ENCODE measurements at regions not wholly inside any gene's neighbourhood (a gene's known extent, or its start where the extent isn't known, plus 50 kb on each side); places are given as distances from the start of the nearest gene placed in this dataset.
A peak's percentile ranks its signal among the peaks of the same experiment; 100 is the strongest.
"Not testable (repeated sequence)": the region's sequence is repeated elsewhere in the genome, so short reads cannot be mapped to it uniquely, and the experiment has no call there.

DNA sequence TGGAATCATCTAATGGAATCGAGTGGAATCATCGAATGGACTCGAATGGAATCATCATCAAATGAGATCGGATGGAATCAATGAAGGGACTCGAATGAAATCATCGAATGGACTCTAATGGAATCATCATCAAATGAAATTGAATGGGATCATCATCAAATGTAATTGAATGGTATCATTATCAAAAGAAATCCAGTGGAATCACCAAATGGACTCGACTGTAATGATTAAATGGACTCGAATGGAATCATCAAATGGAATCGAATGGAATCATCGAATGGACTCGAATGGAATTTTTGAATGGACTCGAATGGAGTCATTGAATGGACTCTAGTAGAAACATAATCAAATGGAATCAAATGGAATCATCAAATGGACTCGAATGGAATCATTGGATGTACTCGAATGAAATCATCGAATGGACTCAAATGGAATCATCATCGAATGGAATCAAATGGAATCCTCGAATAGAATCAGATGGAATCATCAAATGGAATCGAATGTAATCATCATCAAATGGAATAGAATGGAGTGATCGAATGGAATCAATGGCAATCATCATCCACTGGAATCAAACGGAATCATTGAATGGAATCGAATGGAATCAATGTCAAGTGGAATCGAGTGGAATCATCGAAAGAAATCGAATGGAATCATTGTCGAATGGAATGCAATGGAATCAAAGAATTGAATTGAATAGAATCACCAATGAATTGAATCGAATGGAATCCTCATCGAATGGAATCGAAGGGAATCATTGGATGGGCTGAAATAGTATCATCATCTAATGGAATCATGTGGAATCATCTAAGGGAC, 234.2 kb downstream of the SHCBP1 start:
- not testable (repeated sequence) for H3K4me1 ChIP-seq (replicated peaks in 1 of 2); H3K27me3 ChIP-seq
- WGBS, 4 donors, result 68 to 72% (median 69%) methylated on average over 28 of the region's 28 CpGs
- Histone ChIP-seq H3K27ac (peak overlapping the region in 3 of 5 donors; percentile 0 to 1 (median 0)), H3K9me3 (replicated peaks in 1 of 3) (peaks cover 0 to 16% (median 13%) of the 10 kb centered on the region in 3 donors), H3K4me3 (peak overlapping the region in 2 of 4 donors; percentile 0 to 1), H3K36me3 (replicated peaks in 1 of 2) (peaks cover 0 to 14% of the 10 kb centered on the region in 2 donors)
- intact Hi-C loops (cut with DNase I), result loop anchor here in 1 of 2 donors (1.0 kb wide), 1 partner anchor 12 kb away; no protein-coding TSS in a partner anchor
- DNase-seq, result peak in 5 of 7 donors; percentile 4 to 70 (median 49)

DNA sequence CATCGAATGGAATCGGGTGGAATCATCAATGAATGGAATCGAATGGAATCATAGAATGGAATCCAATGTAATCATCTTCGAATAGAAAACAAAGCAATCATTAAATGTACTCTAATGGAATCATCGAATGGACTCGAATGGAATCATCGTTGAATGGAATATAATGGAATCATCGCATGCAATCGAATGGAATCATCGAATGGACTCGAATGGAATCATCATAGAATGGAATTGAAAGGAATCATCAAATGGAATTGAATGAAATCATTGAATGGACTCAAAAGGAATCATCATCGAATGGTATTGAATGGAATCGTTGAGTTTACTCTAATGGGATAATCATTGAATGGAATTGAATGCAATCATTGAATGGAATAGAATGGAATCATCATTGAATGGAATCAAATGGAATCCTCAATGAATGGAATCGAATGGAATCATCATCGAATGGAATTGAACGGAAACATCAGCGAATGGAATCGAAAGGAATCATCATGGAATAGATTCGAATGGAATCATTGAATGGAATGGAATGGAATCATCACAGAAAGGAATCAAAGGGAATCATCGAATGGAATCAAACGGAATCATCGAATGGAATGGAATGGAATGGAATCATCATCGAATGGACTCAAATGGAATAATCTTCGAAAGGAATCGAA, 234.9 kb downstream of the SHCBP1 start:
- peak overlapping the region in 1 of 4 donors; percentile 1 for H3K4me3 ChIP-seq
- 63 to 71% (median 68%) methylated on average over 23 to 25 of the region's 25 CpGs for WGBS, 4 donors
- intact Hi-C loops (cut with DNase I), result loop anchor here in 1 of 2 donors (1.0 kb wide), 1 partner anchor 13 kb away; no protein-coding TSS in a partner anchor
- peaks cover 0 to 14% of the 10 kb centered on the region in 2 donors for H3K36me3 ChIP-seq (replicated peaks in 1 of 2)
- H3K27ac ChIP-seq, result peak overlapping the region in 1 of 5 donors; percentile 1
- DNase-seq; H3K27me3 ChIP-seq; H3K4me1 ChIP-seq (replicated peaks in 1 of 2): not testable (repeated sequence)
- peaks cover 0 to 16% (median 13%) of the 10 kb centered on the region in 3 donors for H3K9me3 ChIP-seq (replicated peaks in 1 of 3)

DNA sequence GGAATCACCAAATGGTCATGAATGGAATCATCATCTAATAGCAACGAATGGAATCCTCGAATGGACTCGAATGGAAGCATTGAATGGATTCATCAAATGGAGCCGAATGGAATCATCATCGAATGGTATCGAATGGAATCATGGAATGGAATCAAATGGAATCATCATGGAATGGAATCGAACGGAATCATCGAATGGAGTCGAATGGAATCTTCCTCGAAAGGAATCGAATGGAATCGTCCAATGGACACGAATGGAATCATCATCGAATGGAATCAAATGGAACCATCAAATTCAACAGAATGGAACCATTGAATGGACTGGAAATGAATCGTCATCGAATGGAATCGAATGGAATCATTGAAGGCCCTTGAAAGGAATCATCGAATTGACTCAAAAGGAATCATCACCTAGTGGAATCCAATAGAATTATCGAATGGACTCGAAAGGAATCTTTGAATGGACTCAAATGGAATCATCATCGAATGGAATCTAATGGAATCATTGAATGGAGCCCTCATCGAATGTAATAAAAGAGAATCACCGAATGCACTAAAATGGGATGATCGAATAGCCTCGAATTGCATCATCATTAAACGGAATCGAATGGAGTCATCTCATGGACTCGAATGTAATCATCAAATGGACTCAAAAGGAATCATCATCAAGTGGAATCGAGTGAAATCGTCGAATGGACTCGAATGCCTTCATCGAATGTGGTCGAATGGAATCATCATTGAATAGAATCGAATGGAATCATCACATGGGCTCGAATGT, 236.7 kb downstream of the SHCBP1 start:
- H3K27ac ChIP-seq; intact Hi-C loops (cut with DNase I); H3K4me1 ChIP-seq (replicated peaks in 1 of 2); H3K4me3 ChIP-seq; H3K27me3 ChIP-seq: not testable (repeated sequence)
- WGBS, 4 donors, result 65 to 71% (median 67%) methylated on average over 37 of the region's 37 CpGs
- Histone ChIP-seq H3K9me3 (replicated peaks in 1 of 3) (peaks cover 0 to 12% (median 9%) of the 10 kb centered on the region in 3 donors), H3K36me3 (replicated peaks in 1 of 2) (peaks cover 0 to 10% of the 10 kb centered on the region in 2 donors)
- peak in 6 of 7 donors; percentile 7 to 81 (median 26) for DNase-seq

DNA sequence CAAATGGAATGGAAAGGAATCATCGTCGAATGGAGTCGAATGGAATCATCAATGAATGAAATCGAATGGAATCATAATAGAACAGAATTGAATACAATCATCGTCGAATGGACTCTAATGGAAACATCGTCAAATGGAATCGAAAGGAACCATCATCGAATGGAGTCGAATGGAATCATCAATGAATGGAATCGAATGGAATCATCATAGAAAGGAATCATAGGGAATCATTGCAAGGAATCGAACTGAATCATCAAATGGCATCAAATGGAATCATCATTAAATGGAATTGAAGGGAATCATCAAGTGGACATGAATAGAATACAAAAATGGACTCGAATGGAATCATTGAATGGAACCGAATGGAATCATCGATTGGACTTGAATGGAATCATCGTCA, 237.6 kb downstream of the SHCBP1 start:
- H3K4me3 ChIP-seq; H3K27ac ChIP-seq; DNase-seq; H3K36me3 ChIP-seq (replicated peaks in 1 of 2); H3K27me3 ChIP-seq; intact Hi-C loops (cut with DNase I); H3K4me1 ChIP-seq (replicated peaks in 1 of 2): not testable (repeated sequence)
- 69 to 74% (median 73%) methylated on average over 15 to 16 of the region's 16 CpGs for WGBS, 4 donors
- H3K9me3 ChIP-seq (replicated peaks in 1 of 3), result peaks cover 0 to 11% (median 8%) of the 10 kb centered on the region in 3 donors

DNA sequence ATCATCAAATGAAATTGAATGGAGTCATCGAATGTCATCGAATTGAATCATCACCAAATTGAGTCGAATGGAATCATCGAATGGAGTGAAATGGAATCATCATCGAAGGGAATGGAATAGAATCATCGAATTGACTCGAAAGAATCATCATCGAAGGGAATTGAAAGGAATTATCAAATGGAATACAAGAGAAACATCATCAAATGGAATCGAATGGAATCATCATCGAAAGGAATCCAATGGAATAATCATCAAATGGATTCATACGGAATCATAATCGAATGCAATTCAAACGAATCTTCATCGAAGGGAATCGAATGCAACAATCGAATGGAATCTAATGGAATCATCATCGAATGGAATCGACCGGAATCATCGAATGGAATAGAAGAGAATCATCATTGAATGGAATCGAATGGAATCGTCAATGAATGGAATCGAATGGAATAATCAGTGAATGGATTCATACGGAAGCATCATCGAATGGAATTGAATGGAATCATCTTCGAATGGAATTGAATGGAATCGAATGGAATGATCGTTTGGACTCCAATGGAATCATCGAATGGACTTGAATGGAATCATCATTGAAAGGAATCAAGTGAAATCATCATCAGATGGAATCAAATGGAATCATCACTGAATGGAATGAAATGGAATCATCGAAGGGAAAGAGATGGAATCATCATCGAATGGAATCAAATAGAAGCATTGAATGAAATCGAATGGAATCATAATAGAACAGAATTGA, 238.2 kb downstream of the SHCBP1 start:
- peaks cover 0 to 11% (median 8%) of the 10 kb centered on the region in 3 donors for H3K9me3 ChIP-seq (replicated peaks in 1 of 3)
- H3K27me3 ChIP-seq; H3K36me3 ChIP-seq (replicated peaks in 1 of 2); H3K4me3 ChIP-seq; intact Hi-C loops (cut with DNase I); H3K27ac ChIP-seq; H3K4me1 ChIP-seq (replicated peaks in 1 of 2): not testable (repeated sequence)
- peak in 3 of 7 donors; percentile 6 to 54 (median 20) for DNase-seq
- WGBS, 4 donors, result 71 to 80% (median 72%) methylated on average over 32 of the region's 32 CpGs

DNA sequence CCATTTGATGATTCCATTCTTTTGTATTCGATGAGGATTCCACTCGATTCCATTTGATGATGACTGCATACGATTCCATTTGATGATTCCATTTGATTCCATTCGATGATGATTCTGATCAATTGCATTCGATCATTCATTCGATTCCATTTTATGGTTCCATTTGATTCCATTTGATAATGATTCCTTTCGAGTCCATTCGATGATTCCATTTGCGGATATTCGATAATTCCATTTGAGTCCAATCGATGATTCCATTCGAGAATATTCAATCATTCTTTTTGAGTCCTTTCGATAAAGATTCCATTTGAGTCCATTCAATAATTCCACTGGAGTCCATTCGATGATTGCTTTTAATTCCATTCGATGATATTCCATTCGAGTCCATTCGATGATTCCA, 239.1 kb downstream of the SHCBP1 start:
- H3K4me1 ChIP-seq (replicated peaks in 1 of 2); DNase-seq; intact Hi-C loops (cut with DNase I); H3K9me3 ChIP-seq (replicated peaks in 1 of 3); H3K36me3 ChIP-seq (replicated peaks in 1 of 2); H3K27ac ChIP-seq; H3K4me3 ChIP-seq; H3K27me3 ChIP-seq: not testable (repeated sequence)
- 77 to 83% (median 79%) methylated on average over 17 of the region's 17 CpGs for WGBS, 4 donors

DNA sequence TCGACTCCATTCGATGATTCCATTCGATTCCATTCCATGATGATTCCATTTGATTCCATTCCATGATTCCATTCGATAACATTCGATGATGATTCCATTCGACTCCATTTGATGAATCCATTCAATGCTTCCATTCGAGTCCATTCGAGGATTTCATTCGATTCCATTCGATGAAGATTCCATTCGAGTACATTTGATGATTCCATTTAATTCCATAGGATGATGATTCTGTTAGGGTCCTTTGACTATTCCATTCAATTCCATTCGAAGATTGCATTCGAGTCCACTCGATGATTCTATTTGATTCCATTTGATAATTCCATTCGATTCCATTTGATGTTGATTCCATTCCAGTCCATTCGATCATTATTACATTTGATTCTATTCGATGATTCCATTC, 239.8 kb downstream of the SHCBP1 start:
- WGBS, 4 donors, result 73 to 82% (median 76%) methylated on average over 17 of the region's 17 CpGs
- H3K36me3 ChIP-seq (replicated peaks in 1 of 2); intact Hi-C loops (cut with DNase I); H3K9me3 ChIP-seq (replicated peaks in 1 of 3); H3K27me3 ChIP-seq; H3K4me3 ChIP-seq; H3K27ac ChIP-seq; H3K4me1 ChIP-seq (replicated peaks in 1 of 2); DNase-seq: not testable (repeated sequence)

All from adrenal gland (tissue), 9 donors.